GM18498 (cell line): ENCODE measurements at regions not wholly inside any gene's neighbourhood (a gene's known extent, or its start where the extent isn't known, plus 50 kb on each side); places are given as distances from the start of the nearest gene placed in this dataset.

Experiments used
- ATAC-seq: cut with Tn5 transposase; IDR thresholded peaks from one replicate; pipeline ENCODE4 v1.9.1; 2021; ENCODE audit warnings: mild to moderate bottlenecking, moderate library complexity; ENCODE audit not compliant: unreplicated experiment

GRCh38 chr1:184302346-184302745 is 84.5 kb upstream of the C1orf21 start:
- ATAC-seq = no peak

DNA sequence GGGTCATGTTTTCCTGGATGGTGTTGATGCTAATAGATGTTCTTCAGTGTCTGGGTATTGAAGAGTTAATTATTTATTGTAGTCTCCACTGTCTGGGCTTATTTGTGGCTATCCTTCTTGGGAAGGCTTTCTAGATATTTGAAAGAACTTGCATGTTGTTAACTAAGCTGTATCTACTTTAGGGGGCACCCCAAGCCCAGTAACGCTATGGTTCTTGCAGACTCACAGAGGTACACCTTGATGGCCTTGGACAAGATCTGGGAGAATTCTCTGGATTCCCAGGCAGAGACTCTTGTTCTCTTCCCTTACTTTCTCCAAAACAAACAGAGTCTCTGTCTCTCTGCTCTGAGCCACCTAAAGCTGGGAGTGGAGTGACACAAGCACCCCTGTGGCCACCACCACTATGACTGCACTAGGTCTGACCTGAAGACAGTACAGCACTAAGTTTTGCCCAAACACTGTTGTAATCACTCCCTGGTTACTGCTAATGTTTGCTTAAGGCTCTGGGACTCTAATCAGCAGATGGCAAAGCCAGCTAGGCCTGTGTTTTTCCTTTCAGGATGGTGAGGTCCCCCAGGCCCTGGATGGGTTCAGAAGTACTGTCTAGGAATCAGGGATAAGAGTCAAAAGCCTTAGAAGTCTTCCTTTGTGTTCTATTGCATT is 76.5 kb upstream of the C1orf21 start:
- no peak for ATAC-seq

GRCh38 chr1:184311580-184311979 is 75.2 kb upstream of the C1orf21 start:
- ATAC-seq = no peak

DNA sequence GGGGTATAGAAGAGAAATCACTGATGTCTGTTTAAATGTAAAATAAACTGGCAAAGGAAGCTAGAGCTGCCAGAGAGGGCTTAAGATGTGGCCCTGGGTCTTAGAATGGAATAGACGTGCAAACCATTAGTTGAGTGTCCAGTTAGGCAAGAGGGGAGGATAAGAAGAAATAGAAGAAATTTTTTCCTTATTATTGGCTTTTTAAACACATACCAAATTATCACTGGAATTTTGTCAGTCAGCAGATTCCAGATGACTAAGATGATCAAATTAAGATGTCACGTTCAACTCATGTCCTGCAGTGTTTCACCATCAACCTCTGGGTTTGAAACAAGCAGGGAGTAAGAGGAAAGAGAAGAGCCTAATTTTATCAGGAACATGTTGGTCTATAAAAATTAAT is 71.6 kb upstream of the C1orf21 start:
- no peak for ATAC-seq

- no peak for ATAC-seq
These were observed 67.0 kb upstream of the C1orf21 start for GRCh38 chr1:184319879-184320278.

- ATAC-seq = no peak
These were observed 64.6 kb upstream of the C1orf21 start for GRCh38 chr1:184322253-184322652.

DNA sequence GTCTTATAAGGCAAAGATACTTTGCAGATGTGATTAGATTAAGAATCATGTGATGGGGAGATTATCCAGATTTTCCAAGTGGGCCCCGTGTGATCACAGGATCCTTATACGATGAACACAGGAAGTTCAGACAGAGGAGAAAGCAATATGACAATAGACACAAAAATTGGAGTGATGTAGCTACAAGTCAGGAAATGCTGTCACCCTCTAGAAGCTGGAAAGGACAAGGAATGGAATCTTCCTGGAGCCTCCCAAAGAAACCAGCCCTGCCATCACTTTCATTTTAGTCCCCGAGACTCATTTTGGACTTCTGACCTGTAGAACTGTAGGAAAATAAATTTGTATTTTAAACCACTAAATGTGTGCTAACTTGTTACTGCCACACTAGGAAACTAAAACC is 61.9 kb upstream of the C1orf21 start:
- no peak for ATAC-seq

DNA sequence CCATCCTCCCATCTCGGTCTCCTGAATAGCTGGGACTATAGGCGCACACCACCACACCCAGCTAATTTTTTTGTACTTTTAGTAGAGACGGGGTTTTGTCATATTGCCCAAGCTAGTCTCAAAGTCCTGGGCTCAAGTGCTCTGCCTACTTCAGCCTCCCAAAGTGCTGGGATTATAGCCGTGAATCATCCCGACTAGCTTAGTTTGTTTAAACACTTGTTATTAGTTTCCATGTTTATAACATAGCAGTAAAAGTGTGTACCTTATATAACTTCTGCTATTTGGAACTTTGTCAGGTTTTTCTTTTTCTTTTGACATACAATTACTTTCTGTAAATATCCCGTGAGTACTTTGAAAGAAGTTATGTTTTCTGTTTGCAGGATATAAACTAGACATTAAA is 60.6 kb upstream of the C1orf21 start:
- no peak for ATAC-seq

- ATAC-seq = no peak
These were observed 57.4 kb upstream of the C1orf21 start for GRCh38 chr1:184329245-184329953.

GRCh38 chr1:184329962-184330868 is 56.6 kb upstream of the C1orf21 start:
- no peak for ATAC-seq

DNA sequence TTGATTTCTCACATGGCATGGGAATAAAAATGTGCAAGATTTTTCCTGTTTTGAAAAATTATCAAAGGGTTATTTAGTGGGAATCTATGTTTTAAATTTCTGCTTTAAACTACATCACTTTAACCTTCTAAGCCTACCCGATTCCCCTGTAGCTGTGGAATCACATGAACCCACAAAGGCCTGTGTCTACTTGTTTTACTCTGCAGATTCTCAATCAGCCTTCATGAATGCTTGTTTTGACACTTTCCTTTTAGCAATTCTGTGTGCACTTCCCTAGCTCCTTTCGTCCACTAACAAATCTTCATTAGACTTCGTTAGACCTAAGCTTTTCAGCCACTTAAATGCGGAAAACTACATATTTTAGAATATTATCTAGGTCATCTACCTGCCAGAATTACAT is 56.0 kb upstream of the C1orf21 start:
- ATAC-seq = no peak
